ENCODE measurements at regions not wholly inside any gene's neighbourhood (a gene's known extent, or its start where the extent isn't known, plus 50 kb on each side); places are given as distances from the start of the nearest gene placed in this dataset.

- H3K9me3 Mint-ChIP-seq: peaks cover 4% of the 10 kb centered on the region
- no peak for DNase-seq (ENCODE audit: extremely low spot score, unreplicated experiment)
- TF ChIP-seq, protein P1, sequence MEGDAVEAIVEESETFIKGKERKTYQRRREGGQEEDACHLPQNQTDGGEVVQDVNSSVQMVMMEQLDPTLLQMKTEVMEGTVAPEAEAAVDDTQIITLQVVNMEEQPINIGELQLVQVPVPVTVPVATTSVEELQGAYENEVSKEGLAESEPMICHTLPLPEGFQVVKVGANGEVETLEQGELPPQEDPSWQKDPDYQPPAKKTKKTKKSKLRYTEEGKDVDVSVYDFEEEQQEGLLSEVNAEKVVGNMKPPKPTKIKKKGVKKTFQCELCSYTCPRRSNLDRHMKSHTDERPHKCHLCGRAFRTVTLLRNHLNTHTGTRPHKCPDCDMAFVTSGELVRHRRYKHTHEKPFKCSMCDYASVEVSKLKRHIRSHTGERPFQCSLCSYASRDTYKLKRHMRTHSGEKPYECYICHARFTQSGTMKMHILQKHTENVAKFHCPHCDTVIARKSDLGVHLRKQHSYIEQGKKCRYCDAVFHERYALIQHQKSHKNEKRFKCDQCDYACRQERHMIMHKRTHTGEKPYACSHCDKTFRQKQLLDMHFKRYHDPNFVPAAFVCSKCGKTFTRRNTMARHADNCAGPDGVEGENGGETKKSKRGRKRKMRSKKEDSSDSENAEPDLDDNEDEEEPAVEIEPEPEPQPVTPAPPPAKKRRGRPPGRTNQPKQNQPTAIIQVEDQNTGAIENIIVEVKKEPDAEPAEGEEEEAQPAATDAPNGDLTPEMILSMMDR (conservative IDR thresholded peaks at IDR 0.05): no peak
- H3K4me1 Mint-ChIP-seq (ENCODE audit: unreplicated experiment): peaks cover 15% of the 10 kb centered on the region
- no peaks in the 10 kb centered on the region for H3K27me3 Mint-ChIP-seq
- H3K36me3 Mint-ChIP-seq: no peaks in the 10 kb centered on the region
- no peak overlapping the region for H3K27ac Mint-ChIP-seq
- no peak overlapping the region for H3K4me3 Mint-ChIP-seq
Measured at GRCh38 chr5:6862306-6862705, 149.1 kb downstream of the TENT4A start.

- no peaks in the 10 kb centered on the region for H3K27me3 Mint-ChIP-seq
- no peaks in the 10 kb centered on the region for H3K36me3 Mint-ChIP-seq
- H3K9me3 Mint-ChIP-seq: peaks cover 4% of the 10 kb centered on the region
- TF ChIP-seq, protein P1 (conservative IDR thresholded peaks at IDR 0.05): no peak
- no peak for DNase-seq (ENCODE audit: extremely low spot score, unreplicated experiment)
- H3K4me3 Mint-ChIP-seq: no peak overlapping the region
- no peak overlapping the region for H3K27ac Mint-ChIP-seq
- H3K4me1 Mint-ChIP-seq (ENCODE audit: unreplicated experiment): peaks cover 3% of the 10 kb centered on the region
Measured at GRCh38 chr5:6867712-6868111, 154.5 kb downstream of the TENT4A start.

DNA sequence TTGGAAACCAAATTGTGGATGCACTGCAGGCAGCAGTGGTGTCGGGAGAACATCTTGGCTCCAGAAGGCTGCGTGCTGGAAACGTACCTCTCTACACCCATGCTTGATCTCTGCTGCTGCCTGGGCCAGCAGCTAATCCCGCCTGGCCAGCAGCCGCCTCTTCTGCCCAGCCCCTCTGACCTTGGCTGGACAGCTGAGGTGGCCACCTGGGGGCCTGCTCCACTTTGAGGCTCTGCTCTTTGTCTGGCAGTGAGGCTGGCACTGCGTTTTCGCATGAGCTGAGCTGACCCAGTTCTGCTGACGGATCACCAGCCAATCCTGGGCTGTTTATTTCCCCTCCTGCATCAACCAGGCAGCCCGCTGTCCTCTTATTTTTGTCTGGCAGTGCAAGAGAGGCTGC lies 154.9 kb downstream of the TENT4A start:
- Mint-ChIP-seq H3K36me3 (no peaks in the 10 kb centered on the region), H3K4me3 (no peak overlapping the region), H3K9me3 (peaks cover under 1% of the 10 kb centered on the region), H3K4me1 (ENCODE audit: unreplicated experiment) (peaks cover 3% of the 10 kb centered on the region), H3K27me3 (no peaks in the 10 kb centered on the region), H3K27ac (no peak overlapping the region)
- DNase-seq (ENCODE audit: extremely low spot score, unreplicated experiment): no peak
- TF ChIP-seq, protein P1 (conservative IDR thresholded peaks at IDR 0.05): no peak

DNA sequence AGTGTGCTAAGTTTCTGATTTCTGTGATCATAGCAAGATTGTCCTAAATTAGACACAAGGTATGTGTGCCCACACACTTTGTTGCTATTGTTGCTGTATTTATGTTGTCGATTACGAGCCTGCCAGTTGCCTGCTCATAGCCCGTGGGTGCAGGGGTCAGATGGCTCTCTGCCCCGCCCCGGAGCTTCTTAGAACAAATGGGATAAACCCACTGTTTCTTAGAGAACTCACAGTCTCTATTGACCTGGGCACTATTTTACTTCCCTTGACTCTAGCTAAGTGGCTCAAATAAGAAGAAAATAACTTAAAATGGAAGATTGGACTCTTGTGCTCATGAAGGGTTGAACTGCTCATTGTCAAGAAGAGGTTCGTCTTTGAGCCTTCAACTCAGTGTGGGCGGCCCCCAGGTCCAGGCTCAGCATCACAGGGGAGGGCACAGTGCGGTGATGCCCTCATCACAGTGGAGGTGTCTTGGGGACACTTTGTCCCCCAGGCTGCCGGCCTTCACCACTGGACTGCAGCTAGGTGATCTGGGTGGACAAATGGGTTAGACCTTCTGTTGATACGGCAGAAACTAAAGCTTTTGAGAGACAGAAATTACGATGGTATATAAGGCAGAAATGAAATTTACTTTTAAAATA lies 155.5 kb downstream of the TENT4A start:
- Mint-ChIP-seq H3K36me3 (no peaks in the 10 kb centered on the region), H3K27me3 (no peaks in the 10 kb centered on the region), H3K4me3 (no peak overlapping the region), H3K27ac (no peak overlapping the region), H3K4me1 (ENCODE audit: unreplicated experiment) (peaks cover 3% of the 10 kb centered on the region), H3K9me3 (no peaks in the 10 kb centered on the region)
- TF ChIP-seq, protein P1 (conservative IDR thresholded peaks at IDR 0.05): no peak
- no peak for DNase-seq (ENCODE audit: extremely low spot score, unreplicated experiment)

GRCh38 chr5:6869677-6870076 lies 156.4 kb downstream of the TENT4A start:
- peaks cover 3% of the 10 kb centered on the region for H3K4me1 Mint-ChIP-seq (ENCODE audit: unreplicated experiment)
- no peaks in the 10 kb centered on the region for H3K9me3 Mint-ChIP-seq
- TF ChIP-seq, protein P1 (conservative IDR thresholded peaks at IDR 0.05): no peak
- H3K27ac Mint-ChIP-seq: no peak overlapping the region
- H3K36me3 Mint-ChIP-seq: no peaks in the 10 kb centered on the region
- no peak overlapping the region for H3K4me3 Mint-ChIP-seq
- no peak for DNase-seq (ENCODE audit: extremely low spot score, unreplicated experiment)
- no peaks in the 10 kb centered on the region for H3K27me3 Mint-ChIP-seq

Data from type B pancreatic cell (in vitro differentiated cells).